ENCODE measurements at regions not wholly inside any gene's neighbourhood (a gene's known extent, or its start where the extent isn't known, plus 50 kb on each side); places are given as distances from the start of the nearest gene placed in this dataset.
"Not testable (repeated sequence)": the region's sequence is repeated elsewhere in the genome, so short reads cannot be mapped to it uniquely, and the experiment has no call there.

DNA sequence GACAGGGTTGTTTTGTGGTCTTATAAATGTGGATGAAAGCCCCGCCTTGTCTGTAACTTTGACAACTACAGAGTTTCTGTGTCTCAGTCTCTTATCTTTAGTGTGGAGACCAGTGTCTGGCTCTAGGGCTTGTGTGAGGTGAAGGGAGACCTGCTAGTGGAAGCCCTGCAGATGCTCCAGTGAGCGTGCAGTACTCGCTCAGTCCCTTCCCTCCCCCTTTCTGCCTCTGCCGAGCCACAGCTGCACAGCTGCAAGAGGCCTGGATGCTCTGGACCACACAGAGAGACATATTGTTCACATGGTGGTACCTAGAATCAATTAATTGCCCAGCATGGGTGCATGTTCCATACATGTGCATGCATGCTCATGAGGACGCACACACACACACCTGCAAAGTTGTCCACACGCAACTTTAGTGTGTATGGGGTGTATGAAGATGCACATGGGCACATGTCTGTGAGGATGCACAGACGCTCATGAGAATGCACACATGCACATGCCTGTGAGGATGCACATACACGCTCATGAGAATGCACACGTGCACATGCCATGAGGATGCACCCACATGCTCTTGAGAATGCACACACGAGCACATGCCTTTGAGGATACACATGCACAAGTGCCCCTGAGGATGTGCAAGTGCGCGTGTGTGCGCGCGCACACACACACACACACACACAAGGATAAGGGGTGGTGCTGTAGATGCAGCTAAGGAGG is 282.1 kb upstream of the HS6ST1 start:
- POLR2A ChIA-PET = no interaction called here
- no peak overlapping the region for H3K27ac Mint-ChIP-seq
- no peaks in the 10 kb centered on the region for H3K4me1 Mint-ChIP-seq
- no peaks in the 10 kb centered on the region for H3K36me3 Mint-ChIP-seq (ENCODE audit: low read depth)
- no peak overlapping the region for H3K4me3 Mint-ChIP-seq
- H3K27me3 Mint-ChIP-seq = no peaks in the 10 kb centered on the region
- no peak for DNase-seq
- CTCF ChIA-PET = no interaction called here
- no peaks in the 10 kb centered on the region for H3K9me3 Mint-ChIP-seq

DNA sequence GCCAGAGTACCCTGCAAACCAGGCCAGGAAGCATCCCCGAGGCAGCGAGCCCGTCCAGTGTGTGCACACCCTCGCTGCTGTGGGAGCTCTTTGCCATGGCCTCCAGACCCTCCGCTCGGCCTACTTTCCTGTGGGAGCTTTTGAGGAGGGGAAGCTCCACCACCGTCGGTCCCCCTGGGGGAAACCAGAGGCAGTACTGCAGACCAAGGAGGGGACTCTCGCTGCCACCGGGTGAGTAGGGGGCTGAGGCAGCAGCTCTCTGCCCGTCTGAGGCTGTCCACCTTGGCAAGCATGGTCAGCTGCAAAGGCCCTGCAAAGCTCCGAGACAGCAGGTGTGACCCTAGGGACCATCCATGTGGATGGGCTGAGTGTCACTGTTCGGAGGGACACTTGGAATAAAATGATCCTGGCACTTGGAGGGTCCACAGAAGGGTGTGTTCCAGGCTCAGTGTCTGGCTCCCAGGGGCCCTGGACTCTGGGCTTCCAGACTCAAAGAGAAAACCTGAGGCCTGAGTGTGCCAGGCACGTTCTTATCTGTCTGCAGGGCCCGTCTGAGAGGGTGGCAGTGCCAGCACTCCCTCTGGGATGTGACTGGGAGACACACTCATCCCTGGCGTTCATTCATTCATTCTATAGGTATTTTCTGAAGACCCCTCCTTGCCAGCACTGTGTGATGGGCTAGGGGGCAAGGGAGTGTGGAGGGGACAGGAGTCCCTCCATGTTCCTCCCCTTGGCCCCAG is 282.8 kb upstream of the HS6ST1 start:
- Mint-ChIP-seq H3K36me3 (ENCODE audit: low read depth) (no peaks in the 10 kb centered on the region), H3K4me1 (no peaks in the 10 kb centered on the region), H3K4me3 (no peak overlapping the region), H3K27ac (no peak overlapping the region), H3K27me3 (no peaks in the 10 kb centered on the region), H3K9me3 (no peaks in the 10 kb centered on the region)
- CTCF ChIA-PET = no interaction called here
- no peak for DNase-seq
- POLR2A ChIA-PET = no interaction called here

DNA sequence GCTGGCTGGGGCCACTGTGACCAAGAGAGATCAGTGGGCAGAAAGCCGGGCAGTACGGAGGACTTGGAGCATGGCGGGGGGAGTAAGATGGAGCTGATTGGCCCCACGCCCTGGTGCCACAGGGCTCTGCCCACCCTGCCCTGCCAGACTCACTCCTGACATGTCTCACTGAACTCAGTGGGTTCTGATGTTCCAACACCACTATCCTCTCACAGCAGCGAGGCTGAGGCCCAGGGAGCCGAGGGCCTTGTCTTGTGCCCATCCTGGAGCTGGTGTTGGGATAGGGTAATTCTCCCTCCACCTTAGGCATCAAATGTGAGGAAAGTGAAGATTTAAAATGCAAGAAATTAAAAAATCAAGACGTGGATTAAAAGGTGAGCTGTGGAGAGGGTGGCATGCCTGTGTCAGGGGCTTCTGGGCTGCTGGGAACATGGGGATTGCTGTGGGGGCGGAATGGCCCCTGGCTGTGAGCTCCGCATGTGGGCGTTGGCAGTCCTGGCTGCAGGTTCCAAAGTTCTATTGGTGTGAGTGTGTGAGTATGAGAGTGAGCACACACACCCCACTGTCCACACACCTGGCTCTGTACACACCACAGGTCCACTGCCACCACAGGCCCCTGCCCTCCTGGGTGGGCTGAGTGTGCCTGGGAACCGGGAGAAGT is 283.5 kb upstream of the HS6ST1 start:
- no peaks in the 10 kb centered on the region for H3K27me3 Mint-ChIP-seq
- H3K9me3 Mint-ChIP-seq = no peaks in the 10 kb centered on the region
- no peaks in the 10 kb centered on the region for H3K36me3 Mint-ChIP-seq (ENCODE audit: low read depth)
- no peak overlapping the region for H3K27ac Mint-ChIP-seq
- ChIA-PET CTCF (no interaction called here), POLR2A (no interaction called here)
- DNase-seq = no peak
- H3K4me3 Mint-ChIP-seq = no peak overlapping the region
- H3K4me1 Mint-ChIP-seq = no peaks in the 10 kb centered on the region

DNA sequence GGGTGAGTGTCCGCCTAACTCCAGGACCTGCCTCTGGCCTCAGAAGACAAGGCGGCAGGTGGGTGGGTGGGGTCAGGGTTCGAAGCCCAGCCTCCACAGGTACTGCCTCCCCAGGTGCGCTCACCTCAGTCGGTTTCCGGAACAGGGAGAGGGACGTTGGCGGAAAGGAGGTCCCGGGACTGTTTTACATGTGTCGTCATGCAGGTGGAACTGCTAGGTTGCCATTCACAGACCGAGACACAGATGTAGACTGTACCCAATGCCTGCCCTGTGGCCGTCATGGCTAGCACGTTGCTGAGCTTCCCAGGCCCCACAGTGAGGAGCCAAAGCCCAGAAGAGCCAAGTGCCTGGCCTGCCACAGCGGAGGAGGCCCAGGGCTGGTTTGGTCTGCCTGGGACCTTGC is 284.0 kb upstream of the HS6ST1 start:
- POLR2A ChIA-PET = no interaction called here
- no peaks in the 10 kb centered on the region for H3K27me3 Mint-ChIP-seq
- no peaks in the 10 kb centered on the region for H3K36me3 Mint-ChIP-seq (ENCODE audit: low read depth)
- no peak overlapping the region for H3K4me3 Mint-ChIP-seq
- H3K9me3 Mint-ChIP-seq = no peaks in the 10 kb centered on the region
- CTCF ChIA-PET = no interaction called here
- H3K4me1 Mint-ChIP-seq = no peaks in the 10 kb centered on the region
- H3K27ac Mint-ChIP-seq = no peak overlapping the region
- DNase-seq = no peak

DNA sequence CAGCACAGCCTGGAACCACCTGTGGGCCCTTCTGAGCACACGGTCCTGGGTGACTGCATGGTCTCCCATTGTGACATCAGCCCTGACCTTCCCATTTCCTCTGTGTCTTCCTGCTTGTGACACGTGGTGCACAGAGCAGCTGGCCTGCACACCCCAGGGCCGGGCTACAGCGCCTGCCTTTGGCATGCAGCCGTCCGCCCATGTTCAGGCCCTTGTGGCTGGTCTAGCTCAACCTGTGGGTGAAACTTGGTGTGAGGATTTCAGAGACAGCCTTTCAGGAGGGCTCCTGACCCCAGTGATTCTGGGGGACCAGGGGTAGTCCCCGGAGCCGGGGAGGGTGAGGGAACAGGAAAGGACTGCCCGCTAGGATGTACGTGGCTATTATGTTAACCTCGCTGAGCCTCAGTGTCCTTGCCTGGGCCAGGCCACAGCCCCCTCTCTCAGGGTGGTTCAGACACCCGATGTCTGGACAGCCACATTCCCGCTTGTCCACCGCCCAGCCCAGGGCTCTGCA is 284.8 kb upstream of the HS6ST1 start:
- Mint-ChIP-seq H3K4me1 (no peaks in the 10 kb centered on the region), H3K36me3 (ENCODE audit: low read depth) (no peaks in the 10 kb centered on the region), H3K4me3 (no peak overlapping the region), H3K27me3 (no peaks in the 10 kb centered on the region), H3K9me3 (no peaks in the 10 kb centered on the region), H3K27ac (no peak overlapping the region)
- CTCF ChIA-PET = no interaction called here
- POLR2A ChIA-PET = no interaction called here
- DNase-seq = no peak

DNA sequence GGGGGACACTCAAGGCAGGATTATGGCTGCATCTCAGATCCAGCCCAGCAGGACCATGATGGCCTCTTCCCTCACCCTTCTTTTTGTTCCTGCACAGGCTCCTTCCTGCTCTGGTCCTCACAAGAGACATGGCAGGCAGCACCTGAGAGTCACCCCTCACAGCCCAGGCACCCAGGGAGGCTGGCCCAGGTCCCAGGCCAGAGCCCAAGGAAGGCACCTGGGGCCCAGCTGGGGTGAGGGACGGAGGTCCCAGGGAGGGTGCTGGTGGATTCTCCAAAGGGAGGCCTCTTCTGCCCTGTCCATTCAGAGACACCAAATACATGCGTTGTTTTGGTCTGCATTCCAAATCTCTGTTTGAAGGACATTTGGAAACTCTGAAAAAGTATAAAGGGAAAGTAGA is 285.4 kb upstream of the HS6ST1 start:
- POLR2A ChIA-PET = no interaction called here
- no peaks in the 10 kb centered on the region for H3K4me1 Mint-ChIP-seq
- DNase-seq = no peak

DNA sequence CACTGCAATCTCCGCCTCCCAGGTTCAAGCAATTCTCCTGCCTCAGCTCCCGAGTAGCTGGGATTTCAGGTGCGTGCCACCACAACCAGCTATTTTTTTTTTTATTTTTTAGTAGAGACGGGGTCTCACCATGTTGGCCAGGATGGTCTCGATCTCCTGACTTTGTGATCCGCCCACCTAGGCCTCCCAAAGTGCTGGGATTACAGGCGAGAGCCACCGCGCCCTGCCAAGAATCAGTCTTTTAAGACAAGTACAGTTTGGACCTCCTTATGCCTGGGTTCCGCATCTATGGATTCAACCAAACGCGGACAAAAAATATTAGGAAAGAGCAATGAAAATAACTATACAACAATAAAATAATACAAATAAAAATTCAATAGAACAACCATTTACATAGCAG is 285.9 kb upstream of the HS6ST1 start:
- H3K4me1 Mint-ChIP-seq; H3K27me3 Mint-ChIP-seq; POLR2A ChIA-PET; H3K9me3 Mint-ChIP-seq; CTCF ChIA-PET; H3K27ac Mint-ChIP-seq; H3K36me3 Mint-ChIP-seq (ENCODE audit: low read depth); H3K4me3 Mint-ChIP-seq; DNase-seq: not testable (repeated sequence)

More for the DNA sequence above, 285.4 kb upstream of the HS6ST1 start:
- Mint-ChIP-seq H3K27ac (no peak overlapping the region), H3K36me3 (ENCODE audit: low read depth) (no peaks in the 10 kb centered on the region), H3K9me3 (no peaks in the 10 kb centered on the region), H3K27me3 (no peaks in the 10 kb centered on the region), H3K4me3 (no peak overlapping the region)
- CTCF ChIA-PET = no interaction called here

DNA sequence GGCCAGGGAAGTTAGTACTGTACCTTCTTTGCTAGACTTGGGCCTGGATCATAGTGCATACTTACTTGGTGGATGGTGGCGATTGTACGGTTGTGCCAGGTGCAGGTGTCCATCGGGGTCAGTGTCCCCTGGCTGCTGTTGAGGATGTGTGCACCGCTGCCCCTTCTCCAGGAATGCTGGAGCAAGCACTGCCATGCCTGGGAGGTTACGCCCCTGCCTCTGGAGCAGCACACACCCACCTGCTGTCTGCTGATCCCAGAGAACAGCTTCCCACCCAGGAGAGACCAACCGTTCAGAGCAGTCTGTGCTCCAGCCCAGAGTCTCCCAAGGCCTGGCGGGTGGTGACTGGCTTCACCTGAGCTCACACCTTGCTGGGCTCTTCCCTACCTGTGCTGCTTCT is 286.8 kb upstream of the HS6ST1 start:
- no peaks in the 10 kb centered on the region for H3K4me1 Mint-ChIP-seq
- H3K36me3 Mint-ChIP-seq (ENCODE audit: low read depth) = no peaks in the 10 kb centered on the region
- no peak overlapping the region for H3K27ac Mint-ChIP-seq
- ChIA-PET CTCF (no interaction called here), POLR2A (no interaction called here)
- H3K9me3 Mint-ChIP-seq = no peaks in the 10 kb centered on the region
- H3K4me3 Mint-ChIP-seq = no peak overlapping the region
- no peaks in the 10 kb centered on the region for H3K27me3 Mint-ChIP-seq
- no peak for DNase-seq

DNA sequence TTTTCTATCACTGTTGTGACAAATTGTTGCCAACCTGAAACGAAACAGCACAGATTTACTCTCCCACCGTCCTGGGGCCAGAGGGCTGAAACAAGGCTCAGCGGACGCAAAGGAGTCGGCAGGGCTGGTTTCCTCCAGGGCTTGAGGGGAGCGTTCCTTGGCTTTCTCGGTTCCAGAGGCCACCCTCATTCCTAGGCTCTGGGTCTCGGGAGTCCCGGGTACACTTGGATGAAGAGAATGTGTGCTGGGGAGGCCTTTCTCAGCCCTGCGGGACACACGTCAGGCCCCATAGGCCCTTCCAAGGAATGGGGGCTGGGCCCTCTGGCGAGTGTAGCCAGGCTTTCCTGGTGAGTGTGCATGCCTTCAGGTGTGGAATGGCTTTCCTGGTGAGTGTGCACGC is 287.3 kb upstream of the HS6ST1 start:
- ChIA-PET CTCF (no interaction called here), POLR2A (no interaction called here)
- Mint-ChIP-seq H3K27me3 (no peaks in the 10 kb centered on the region), H3K27ac (no peak overlapping the region), H3K4me1 (no peaks in the 10 kb centered on the region), H3K9me3 (no peaks in the 10 kb centered on the region), H3K4me3 (no peak overlapping the region), H3K36me3 (ENCODE audit: low read depth) (no peaks in the 10 kb centered on the region)
- DNase-seq = no peak

DNA sequence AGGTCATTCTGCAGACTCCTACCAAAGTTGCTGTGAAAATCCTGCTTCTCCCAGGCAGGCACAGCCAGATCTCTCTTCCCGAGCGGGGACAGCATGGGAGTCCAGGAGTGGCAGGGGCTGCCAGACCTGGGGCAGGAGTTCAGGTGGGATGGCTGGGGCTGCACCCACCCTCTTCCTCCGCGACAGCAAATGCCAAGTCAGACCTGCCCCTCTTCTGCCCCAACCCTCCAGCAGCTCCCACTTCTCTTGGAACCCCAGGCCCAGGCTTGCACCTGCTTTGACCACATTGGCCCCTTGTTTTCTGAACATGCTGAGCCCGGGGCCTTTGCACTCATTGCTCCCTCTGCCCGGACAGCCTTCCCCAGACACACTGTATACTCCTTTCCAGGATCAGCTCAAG is 288.2 kb upstream of the HS6ST1 start:
- Mint-ChIP-seq H3K4me1 (no peaks in the 10 kb centered on the region), H3K27ac (no peak overlapping the region), H3K27me3 (no peaks in the 10 kb centered on the region), H3K36me3 (ENCODE audit: low read depth) (no peaks in the 10 kb centered on the region), H3K9me3 (no peaks in the 10 kb centered on the region), H3K4me3 (no peak overlapping the region)
- ChIA-PET POLR2A (no interaction called here), CTCF (interaction anchor here (0.6 kb wide), 1 partner anchor 252 kb away, joined by 3 read pairs; no protein-coding TSS in a partner anchor)
- no peak for DNase-seq

DNA sequence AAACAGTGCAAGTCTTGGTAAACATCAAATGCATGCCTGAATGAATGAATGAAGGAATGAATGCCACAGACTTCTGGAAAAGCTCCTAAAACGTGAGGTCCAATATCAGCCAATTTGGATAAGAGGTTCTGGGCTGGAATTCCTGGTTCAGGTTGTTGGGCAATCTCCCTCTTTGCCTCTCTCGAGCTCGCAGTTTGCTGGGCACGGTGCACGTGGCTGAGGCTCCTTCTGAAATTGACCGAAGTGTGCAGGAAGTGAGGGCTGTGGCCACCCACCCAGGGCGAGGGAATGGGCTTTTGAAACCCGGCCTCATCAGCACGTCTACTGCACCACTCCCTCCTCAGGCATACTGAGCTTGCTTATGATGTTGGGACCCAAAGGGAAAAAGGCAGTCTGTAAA is 288.8 kb upstream of the HS6ST1 start:
- CTCF ChIA-PET = no interaction called here
- Mint-ChIP-seq H3K9me3 (no peaks in the 10 kb centered on the region), H3K4me3 (no peak overlapping the region), H3K27ac (no peak overlapping the region), H3K4me1 (no peaks in the 10 kb centered on the region), H3K27me3 (no peaks in the 10 kb centered on the region), H3K36me3 (ENCODE audit: low read depth) (no peaks in the 10 kb centered on the region)
- DNase-seq = no peak
- POLR2A ChIA-PET = no interaction called here

DNA sequence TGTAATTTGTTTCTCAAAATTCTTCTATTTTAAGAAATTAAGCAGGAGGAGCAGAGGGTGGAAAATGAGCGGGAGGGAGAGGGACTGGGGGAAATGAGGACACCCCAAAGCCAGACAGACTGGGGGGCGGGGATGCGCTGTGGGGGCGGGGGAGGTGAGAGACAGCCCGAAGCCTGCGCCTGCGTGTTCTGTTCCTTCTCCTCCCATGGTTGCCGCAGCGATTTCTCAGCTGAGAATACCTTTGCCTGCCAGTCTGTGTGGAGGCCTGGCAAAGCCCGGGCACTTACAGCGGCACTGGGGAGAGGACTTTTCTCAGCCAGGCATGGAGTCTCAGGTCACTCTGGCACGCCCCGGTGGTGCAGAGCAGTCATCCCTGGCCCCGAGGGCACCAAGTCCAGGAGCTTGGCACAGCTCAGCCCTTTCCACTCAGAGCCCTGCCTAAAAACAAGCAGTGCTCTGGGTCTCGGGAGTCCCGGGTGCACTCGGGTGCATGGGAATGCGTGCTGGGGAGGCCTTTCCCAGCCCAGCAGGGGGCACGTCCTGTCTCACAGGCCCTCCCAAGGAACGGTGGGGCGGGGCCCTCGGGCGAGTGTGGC is 289.3 kb upstream of the HS6ST1 start:
- Mint-ChIP-seq H3K27ac (no peak overlapping the region), H3K4me1 (no peaks in the 10 kb centered on the region), H3K4me3 (no peak overlapping the region), H3K36me3 (ENCODE audit: low read depth) (no peaks in the 10 kb centered on the region), H3K27me3 (no peaks in the 10 kb centered on the region), H3K9me3 (no peaks in the 10 kb centered on the region)
- CTCF ChIA-PET = no interaction called here
- DNase-seq = no peak
- POLR2A ChIA-PET = no interaction called here
